Epithelial cell of esophagus (primary cell): ENCODE measurements at regions not wholly inside any gene's neighbourhood (a gene's known extent, or its start where the extent isn't known, plus 50 kb on each side); places are given as distances from the start of the nearest gene placed in this dataset.

ENCODE experiments used
- DNase-seq: peaks from one replicate; pipeline ENCODE4 v3.0.0; 2010; ENCODE audit warnings: low read depth
- H3K4me3 ChIP-seq: 2 replicates; pipeline ENCODE4 v1.5.1; 2011; ENCODE audit warnings: mild to moderate bottlenecking, low read length, control low read depth
- TF ChIP-seq, protein P1 (sequence below): IDR thresholded peaks from 2 replicates; pipeline ENCODE4 v1.5.1; 2011; ENCODE audit warnings: low read depth, mild to moderate bottlenecking, low read length, control low read depth, inconsistent platforms; ENCODE audit not compliant: insufficient read depth; ENCODE audit errors: missing control alignments

DNA sequence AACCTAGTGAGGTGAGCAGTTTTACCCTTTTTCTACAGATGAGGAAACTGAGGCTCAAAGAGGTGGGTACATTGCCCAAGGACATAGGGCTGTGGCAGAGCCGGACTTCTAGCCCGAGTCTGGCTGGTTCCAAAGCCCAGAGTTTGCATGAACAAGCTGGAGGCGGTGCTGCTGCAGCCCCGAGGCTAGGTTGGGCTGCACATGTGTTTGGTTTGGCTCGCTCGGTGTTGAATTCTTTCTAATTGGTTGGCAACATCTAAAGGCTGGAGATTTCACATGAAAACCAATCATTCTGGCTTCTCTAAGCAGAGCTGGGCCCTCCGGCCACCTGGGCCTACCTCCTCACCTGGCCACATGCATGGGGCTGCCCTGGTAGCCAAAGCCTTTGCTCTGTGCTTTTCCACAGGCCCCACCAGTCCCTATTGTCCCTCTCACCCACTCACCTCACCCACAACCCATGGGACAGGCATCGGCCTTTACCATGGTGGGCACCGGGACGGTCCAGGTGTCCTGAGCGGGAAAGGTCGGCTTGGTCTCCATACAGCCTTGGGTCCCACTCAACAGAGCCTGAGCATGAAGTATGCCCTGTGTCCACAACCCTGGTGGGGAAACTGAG is 262.3 kb downstream of the NSG2 start:
- TF ChIP-seq, protein P1, sequence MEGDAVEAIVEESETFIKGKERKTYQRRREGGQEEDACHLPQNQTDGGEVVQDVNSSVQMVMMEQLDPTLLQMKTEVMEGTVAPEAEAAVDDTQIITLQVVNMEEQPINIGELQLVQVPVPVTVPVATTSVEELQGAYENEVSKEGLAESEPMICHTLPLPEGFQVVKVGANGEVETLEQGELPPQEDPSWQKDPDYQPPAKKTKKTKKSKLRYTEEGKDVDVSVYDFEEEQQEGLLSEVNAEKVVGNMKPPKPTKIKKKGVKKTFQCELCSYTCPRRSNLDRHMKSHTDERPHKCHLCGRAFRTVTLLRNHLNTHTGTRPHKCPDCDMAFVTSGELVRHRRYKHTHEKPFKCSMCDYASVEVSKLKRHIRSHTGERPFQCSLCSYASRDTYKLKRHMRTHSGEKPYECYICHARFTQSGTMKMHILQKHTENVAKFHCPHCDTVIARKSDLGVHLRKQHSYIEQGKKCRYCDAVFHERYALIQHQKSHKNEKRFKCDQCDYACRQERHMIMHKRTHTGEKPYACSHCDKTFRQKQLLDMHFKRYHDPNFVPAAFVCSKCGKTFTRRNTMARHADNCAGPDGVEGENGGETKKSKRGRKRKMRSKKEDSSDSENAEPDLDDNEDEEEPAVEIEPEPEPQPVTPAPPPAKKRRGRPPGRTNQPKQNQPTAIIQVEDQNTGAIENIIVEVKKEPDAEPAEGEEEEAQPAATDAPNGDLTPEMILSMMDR = no peak
- DNase-seq = no peak
- H3K4me3 ChIP-seq = no peak overlapping the region

DNA sequence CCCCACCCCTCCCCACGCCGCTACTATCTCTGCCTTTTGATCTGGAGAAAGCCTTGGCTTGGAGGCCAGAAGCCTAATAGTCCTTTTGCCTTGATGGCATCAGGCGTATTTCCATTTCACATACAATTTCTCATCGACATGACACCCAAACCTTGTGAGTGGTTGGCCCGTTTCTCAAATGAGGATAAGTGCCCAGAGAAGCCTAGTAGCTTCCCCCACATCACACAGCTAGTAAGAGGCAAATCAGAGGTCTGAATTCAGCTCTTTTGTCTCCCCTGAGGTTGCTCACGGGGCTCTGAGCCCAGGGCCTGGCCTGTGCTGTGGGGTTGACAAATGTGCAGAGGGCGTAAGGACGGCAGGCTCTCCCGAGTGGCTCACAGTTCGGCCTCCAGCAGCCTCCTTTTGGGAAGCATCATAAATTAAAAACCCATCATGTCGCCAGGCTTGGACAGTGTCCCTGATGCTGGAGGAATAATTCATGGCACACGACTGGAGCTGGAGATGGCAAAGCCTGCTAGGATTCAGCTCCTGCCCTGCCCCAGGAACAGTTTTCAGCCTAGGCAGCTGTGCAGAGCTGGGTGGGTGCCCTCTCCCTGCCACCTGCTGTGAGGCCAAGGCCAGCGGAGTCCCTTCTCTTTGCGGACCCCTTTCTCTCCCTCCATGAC is 263.8 kb downstream of the NSG2 start:
- DNase-seq = no peak
- TF ChIP-seq, protein P1 = no peak
- H3K4me3 ChIP-seq = no peak overlapping the region

DNA sequence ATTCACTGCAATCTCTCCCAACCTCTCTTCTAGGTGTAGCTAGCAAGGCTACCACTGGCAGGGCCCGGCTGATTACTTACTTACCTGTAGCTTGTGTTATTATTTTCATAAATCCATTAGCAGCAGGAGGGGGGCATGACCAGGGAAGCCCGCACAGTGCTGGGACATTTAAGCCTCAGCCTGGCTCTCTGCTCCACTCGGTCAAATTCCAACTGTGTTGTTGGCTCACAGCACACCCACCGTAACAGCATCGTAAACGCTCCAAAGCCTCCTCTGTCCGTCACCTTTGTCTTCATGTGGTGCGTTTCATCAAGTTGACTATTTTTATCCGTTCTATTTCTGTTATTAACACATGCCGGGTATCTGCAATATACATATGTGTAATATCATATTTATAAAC is 264.7 kb downstream of the NSG2 start:
- H3K4me3 ChIP-seq = no peak overlapping the region
- TF ChIP-seq, protein P1 = no peak
- no peak for DNase-seq

DNA sequence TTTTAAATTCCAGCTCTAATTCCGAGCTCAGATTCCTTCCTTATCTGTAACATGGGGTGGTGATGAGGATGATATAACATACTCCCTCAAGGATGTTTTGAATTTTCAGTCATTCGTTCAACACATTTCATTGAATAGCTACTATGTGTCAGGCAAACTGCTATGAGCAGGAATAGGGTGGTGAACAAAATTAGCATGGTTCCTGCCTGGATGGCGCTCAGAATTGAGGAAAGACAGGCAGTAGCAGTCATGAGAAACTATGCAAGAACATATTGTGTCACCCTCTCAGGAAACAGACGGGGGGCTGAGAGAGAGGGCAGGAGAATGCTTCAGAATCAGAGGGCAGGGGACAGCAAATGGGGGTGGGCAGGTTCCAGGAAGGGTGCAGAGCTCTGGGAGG is 265.2 kb downstream of the NSG2 start:
- no peak overlapping the region for H3K4me3 ChIP-seq
- no peak for DNase-seq
- TF ChIP-seq, protein P1 = no peak

DNA sequence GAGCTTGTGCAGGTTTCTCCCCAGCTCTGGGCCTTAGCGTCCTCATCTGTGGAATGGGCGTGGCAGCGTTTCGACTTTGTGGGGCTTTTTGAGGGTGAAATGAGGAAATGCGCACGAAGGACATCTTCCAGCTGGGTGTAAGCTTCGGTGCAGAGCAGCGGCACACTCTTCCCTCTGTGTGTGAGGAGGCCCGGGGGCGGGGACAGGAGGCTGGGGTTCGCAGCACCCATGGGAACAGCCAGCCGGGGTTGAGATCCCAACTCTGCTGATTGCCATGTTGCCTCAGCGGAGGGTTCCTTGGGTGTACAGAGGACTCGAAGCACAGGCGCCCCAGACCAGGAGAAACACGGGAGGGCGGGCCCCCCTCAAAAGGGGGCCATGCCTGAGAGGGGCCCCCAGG is 265.6 kb downstream of the NSG2 start:
- TF ChIP-seq, protein P1 = no peak
- DNase-seq = no peak
- H3K4me3 ChIP-seq = no peak overlapping the region

DNA sequence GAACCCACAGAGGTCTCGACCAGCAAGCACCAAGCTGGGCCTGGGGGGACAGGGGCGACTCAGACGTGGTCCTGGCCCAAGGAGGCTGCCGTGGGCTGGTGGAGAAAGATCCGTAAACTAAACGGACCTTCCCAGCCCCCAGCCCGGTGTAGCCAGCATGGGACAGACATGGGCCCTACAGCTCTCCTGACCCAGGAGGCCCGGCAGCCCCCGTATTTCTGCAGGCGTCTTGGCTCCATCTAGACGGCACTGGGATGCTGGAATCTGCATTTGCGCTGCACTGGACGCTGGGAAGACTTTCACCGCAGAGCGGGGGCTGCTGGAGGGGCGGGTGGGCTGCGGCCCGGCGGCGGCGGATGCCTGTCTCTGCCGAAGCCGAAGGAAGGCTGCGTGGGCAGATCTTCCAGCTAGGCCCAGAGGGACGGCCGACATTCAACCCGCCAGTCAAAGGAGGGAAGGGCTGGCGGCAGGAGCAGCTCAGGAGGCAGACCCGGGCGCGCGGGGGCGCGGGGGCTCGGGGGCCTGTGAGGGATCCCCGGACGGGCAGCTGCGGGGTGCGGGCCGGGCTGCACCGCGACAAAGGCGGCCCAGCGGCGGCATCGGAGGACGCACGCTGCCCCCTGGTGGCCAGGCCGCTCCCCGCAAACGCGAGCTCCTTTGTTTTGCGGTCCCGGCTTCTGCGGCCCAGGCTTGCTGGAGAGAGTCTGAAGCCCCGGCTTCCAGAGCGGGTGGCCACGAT is 266.2 kb downstream of the NSG2 start:
- H3K4me3 ChIP-seq = no peak overlapping the region
- TF ChIP-seq, protein P1 = peak; percentile 53
- DNase-seq = peak; percentile 42
